GM18867 (cell line): ENCODE measurements at regions not wholly inside any gene's neighbourhood (a gene's known extent, or its start where the extent isn't known, plus 50 kb on each side); places are given as distances from the start of the nearest gene placed in this dataset.
"Not testable (repeated sequence)": the region's sequence is repeated elsewhere in the genome, so short reads cannot be mapped to it uniquely, and the experiment has no call there.

Experiments used
- ATAC-seq: cut with Tn5 transposase; IDR thresholded peaks from one replicate; pipeline ENCODE4 v1.9.1; 2021; ENCODE audit warnings: mild to moderate bottlenecking, moderate library complexity; ENCODE audit not compliant: unreplicated experiment

- no peak for ATAC-seq
These were observed 103.8 kb upstream of the GALNT15 start for GRCh38 chr3:16070707-16071106.

- ATAC-seq = no peak
These were observed 103.3 kb upstream of the GALNT15 start for GRCh38 chr3:16071206-16071605.

- no peak for ATAC-seq
These were observed 101.9 kb upstream of the GALNT15 start for GRCh38 chr3:16072420-16073110.

GRCh38 chr3:16073203-16073602 is 101.3 kb upstream of the GALNT15 start:
- ATAC-seq = no peak

- ATAC-seq = not testable (repeated sequence)
These were observed 100.3 kb upstream of the GALNT15 start for GRCh38 chr3:16073990-16074671.

GRCh38 chr3:16075647-16076046 is 98.8 kb upstream of the GALNT15 start:
- ATAC-seq = no peak

DNA sequence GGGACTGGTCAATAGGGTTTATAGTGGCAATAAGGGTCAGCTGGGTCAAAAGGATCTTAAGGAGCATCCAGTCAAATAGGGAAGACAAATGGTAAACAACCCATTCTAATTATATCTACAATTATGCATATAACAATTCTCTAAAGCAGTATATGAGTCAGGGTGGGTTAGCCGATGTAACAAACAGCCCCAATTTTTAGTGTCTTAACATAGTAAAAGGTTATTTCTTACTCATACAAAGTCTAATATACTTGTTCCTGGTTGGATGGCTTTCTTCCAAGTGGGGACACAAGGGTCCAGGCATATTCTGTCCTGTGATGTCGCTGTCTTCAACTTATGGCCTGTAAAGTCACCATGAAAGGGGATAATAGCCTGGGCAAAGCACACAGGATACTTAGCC is 97.9 kb upstream of the GALNT15 start:
- ATAC-seq = no peak

- not testable (repeated sequence) for ATAC-seq
These were observed 97.3 kb upstream of the GALNT15 start for GRCh38 chr3:16077146-16077545.

- ATAC-seq = not testable (repeated sequence)
These were observed 96.8 kb upstream of the GALNT15 start for GRCh38 chr3:16077681-16078080.

DNA sequence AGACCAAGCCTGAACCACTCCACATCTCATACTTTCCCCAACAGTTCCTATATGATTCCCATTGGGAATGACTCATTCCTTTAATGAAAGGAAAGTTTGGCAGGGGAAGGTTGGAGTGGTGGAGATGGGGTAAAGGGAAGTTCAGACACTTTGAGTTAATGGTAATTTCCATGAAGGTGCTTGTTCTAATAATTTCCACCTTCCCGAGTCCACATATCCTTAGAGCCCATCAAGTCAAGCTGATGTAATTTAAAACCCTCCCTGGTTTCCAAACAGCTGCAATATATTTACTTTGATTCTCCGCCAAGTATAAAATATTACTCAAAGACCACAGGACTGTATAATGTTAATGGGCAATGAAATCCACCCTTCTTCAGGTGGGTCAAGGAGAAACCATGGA is 95.0 kb upstream of the GALNT15 start:
- ATAC-seq = no peak

GRCh38 chr3:16081661-16082060 is 92.8 kb upstream of the GALNT15 start:
- ATAC-seq = no peak

- ATAC-seq = no peak
These were observed 89.6 kb upstream of the GALNT15 start for GRCh38 chr3:16084887-16085286.

DNA sequence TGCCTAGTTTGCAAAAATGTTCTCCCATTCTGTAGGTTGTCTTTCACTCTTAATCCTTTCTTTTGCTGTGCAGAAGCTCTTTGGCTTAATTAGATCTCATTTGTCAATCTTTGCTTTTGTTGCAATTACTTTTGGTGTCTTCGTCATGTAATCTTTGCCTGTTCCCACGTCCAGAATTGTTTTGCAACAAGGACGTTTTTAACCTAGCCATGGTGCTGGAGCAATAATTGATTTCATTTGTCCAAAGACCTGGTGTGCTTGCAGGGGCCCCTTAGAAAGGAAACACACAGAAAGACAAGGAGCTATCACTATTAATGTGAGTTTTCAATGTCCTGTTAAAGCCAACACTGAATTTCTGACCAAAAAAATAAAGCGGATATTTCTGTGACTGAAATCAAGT is 89.1 kb upstream of the GALNT15 start:
- no peak for ATAC-seq

DNA sequence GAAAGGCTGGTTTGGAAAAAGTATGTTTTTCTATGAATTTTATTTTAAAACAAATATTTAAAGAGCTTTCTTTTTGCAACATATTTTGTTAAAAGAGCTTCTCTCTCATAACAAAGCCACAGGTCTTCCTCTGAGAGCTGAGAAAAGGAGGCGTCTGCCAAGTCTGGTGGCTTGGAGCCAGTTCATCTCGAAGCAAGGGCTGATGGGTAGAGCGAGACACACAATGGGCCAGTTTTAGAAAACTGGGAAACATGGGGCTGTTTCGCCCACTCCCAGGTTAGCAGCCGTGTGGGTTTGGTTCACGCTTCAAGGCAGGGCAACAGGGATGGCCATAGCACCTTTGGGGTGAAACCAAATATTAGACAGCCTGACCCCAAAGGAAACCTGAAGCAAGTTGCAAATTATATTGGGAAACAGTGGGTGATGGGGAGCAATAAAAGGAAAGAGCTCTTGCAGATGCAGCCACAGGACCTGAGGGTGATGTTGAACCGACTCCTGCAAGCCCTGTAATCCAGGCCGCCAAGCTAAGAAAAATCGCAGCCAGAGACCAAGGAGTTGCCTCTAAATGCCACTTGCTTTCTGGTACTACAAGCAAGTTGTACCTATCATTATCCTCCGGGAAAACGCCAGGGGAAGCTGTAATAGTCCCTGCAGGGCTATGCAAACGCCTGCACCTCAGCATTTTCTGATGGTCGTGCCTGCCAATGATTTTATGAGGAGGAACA is 88.4 kb upstream of the GALNT15 start:
- no peak for ATAC-seq

DNA sequence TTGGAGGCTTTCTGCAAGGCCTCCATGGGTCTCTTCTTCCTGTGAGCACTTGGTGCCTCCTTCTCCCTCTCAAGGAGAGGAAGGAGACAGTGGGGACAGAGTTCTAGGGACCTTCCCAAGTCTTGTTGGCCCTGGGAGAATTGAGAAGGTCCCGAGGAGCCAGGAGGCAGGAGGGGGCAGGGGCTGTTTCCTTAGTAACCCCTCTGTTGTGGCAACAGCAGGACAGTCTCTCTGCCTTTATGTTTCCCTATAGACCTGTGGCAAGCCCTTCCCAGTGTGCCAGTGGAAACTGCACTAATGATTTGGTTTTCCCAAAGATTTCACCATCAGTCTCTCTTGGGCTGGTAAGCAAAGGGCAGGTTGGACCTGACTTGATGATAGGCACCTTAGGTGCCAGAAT is 87.8 kb upstream of the GALNT15 start:
- ATAC-seq = no peak

- ATAC-seq = no peak
These were observed 86.0 kb upstream of the GALNT15 start for GRCh38 chr3:16088496-16088895.

GRCh38 chr3:16089521-16089920 is 85.0 kb upstream of the GALNT15 start:
- ATAC-seq = no peak

- ATAC-seq = no peak
These were observed 84.5 kb upstream of the GALNT15 start for GRCh38 chr3:16090024-16090423.

DNA sequence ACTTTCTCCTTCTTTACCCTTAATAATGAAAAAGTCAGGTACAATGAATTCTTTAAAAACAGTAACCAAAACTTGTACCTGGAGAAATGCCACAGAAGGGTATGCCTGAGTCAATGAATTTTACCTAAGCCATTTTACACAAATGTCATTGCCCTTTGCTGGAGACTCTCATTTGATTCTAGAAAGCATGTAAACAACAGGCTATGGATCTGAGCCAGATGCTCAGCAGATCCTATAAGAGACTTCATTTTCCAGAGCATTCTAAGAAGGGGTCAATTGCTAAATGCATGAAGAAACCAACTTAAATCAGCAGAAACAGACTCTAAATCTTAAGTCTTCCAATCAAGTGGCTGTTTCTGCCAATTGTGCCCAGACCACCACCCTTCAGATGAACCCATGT is 83.8 kb upstream of the GALNT15 start:
- ATAC-seq = no peak

DNA sequence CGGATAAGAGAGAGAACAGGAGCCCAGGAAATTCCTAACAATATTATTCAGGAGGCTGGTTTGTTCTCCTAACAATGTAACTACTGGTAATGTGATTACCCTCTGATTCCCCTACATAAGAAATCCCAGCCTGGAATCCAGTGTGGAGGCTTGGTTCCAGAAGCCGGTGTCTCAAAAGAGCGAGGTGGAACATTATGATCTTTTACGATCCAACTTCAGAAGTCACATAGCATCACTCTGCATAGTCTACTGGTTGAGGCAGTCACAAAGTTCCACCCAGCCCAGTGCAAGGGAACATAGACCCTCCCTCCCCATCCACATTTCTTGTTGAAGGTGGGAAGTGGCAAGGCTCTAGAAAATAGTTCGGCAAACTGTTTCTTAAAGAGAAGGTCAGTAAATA is 81.6 kb upstream of the GALNT15 start:
- ATAC-seq = no peak

DNA sequence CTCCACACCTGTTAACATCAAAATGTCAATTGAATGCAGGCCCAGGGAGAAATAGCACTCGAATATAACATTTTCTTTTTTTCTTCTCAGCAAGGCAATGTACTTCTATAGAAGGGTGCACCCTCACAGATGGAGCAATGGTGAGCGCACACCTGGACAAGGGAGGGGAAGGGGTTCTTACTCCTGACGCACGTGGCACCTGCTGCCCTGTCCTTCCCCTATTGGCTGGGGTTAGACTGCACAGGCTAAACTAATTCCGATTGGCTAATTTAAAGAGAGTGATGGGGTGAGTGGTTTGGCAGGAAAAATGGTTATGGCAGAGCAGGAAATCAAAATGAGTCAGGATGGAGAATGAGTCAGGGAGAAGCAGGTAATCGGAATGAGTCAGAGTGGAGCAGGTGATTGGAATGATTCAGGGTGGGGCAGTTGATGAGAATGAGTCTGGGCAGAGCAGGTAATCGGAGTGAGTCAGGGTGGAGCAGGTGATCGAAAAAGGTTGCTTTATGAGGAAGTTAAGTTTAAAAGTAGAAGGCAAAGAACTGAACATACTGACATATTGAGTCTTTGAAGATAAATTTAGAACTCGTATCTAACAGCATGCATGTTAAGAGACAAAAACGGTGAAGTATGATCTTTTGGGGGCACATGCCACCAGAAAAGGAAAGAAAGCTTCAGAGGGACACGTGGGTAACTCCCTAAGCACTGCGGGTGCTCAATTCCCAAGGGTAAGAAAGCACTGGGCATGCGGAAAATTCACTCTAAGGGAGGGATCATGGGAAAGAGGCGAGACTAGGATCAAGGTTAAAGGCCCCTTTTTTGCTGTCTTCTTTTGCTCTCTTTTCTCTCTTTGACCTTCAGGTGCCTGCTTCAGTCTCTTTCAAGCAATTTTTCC is 72.9 kb upstream of the GALNT15 start:
- ATAC-seq = no peak
